ENCODE measurements at regions not wholly inside any gene's neighbourhood (a gene's known extent, or its start where the extent isn't known, plus 50 kb on each side); places are given as distances from the start of the nearest gene placed in this dataset.
"Not testable (repeated sequence)": the region's sequence is repeated elsewhere in the genome, so short reads cannot be mapped to it uniquely, and the experiment has no call there.

GRCh38 chr9:90702441-90702955 lies 59.9 kb upstream of the DIRAS2 start:
- Histone ChIP-seq H3K36me3 (ENCODE audit: control insufficient read depth, low read length) (no peaks in the 10 kb centered on the region), H3K27ac (ENCODE audit: low read depth, low read length) (no peak overlapping the region), H3K4me1 (ENCODE audit: control insufficient read depth, low read length) (no peaks in the 10 kb centered on the region), H3F3A (ENCODE audit: control insufficient read depth, insufficient read depth) (no peaks in the 10 kb centered on the region), H3K27me3 (ENCODE audit: control insufficient read depth, low read length) (peaks cover 10% of the 10 kb centered on the region), H3K9me3 (ENCODE audit: control insufficient read depth, insufficient read depth, low read length) (no peaks in the 10 kb centered on the region), H3K4me2 (ENCODE audit: low read length) (no peak overlapping the region), H3K4me3 (ENCODE audit: low read length) (no peak overlapping the region), H4K20me1 (ENCODE audit: control insufficient read depth, insufficient read depth, low read depth, low read length) (no peaks in the 10 kb centered on the region), H3K79me2 (ENCODE audit: control insufficient read depth, low read length) (no peaks in the 10 kb centered on the region), H3K9me2 (replicated peaks; ENCODE audit: control insufficient read depth, low read length) (no peaks in the 10 kb centered on the region)
- TF ChIP-seq EZH2phosphoT487 (IDR thresholded peaks at IDR 0.05; ENCODE audit: borderline replicate concordance, low read length) (no peak), CTCF (IDR thresholded peaks at IDR 0.05; ENCODE audit: low read depth, low read length, poor library complexity, severe bottlenecking) (no peak)

DNA sequence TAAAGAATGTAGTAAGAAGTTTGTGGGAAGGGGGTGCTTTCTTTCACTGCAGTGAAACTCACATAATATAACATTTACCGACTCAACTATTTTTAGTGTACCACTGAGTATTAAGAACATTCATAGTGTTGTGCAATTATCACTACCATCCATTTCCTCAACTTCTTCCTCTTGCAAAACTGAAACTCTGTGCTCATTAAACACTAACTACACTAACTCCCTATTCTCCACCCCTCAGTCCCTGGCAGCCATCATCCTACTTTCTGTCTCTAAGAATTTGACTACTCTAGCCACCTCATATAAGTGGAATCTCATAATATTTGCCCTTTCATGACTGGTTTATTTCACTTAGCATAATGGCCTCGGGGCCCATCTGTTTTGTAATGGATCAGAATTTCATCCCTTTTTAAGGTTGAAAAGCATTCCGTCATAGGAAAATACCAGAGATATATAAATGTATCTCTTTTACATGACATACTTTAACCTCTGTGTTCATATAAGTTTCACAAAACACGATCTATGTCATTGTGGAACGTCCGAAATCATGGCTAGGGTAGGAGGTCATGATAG lies 56.3 kb upstream of the DIRAS2 start:
- Histone ChIP-seq H3K4me2 (ENCODE audit: low read length) (no peak overlapping the region), H3K36me3 (ENCODE audit: control insufficient read depth, low read length) (no peaks in the 10 kb centered on the region), H3K27ac (ENCODE audit: low read depth, low read length) (no peak overlapping the region), H3F3A (ENCODE audit: control insufficient read depth, insufficient read depth) (no peaks in the 10 kb centered on the region), H3K4me1 (ENCODE audit: control insufficient read depth, low read length) (no peaks in the 10 kb centered on the region), H3K9me2 (replicated peaks; ENCODE audit: control insufficient read depth, low read length) (no peaks in the 10 kb centered on the region), H3K9me3 (ENCODE audit: control insufficient read depth, insufficient read depth, low read length) (no peaks in the 10 kb centered on the region), H3K4me3 (ENCODE audit: low read length) (no peak overlapping the region), H3K27me3 (ENCODE audit: control insufficient read depth, low read length) (peaks cover 10% of the 10 kb centered on the region), H3K79me2 (ENCODE audit: control insufficient read depth, low read length) (no peaks in the 10 kb centered on the region), H4K20me1 (ENCODE audit: control insufficient read depth, insufficient read depth, low read depth, low read length) (no peaks in the 10 kb centered on the region)
- TF ChIP-seq CTCF (IDR thresholded peaks at IDR 0.05; ENCODE audit: low read depth, low read length, poor library complexity, severe bottlenecking) (no peak), EZH2phosphoT487 (IDR thresholded peaks at IDR 0.05; ENCODE audit: borderline replicate concordance, low read length) (no peak)

- no peak overlapping the region for H3K4me2 ChIP-seq (ENCODE audit: low read length)
Measured at GRCh38 chr9:90697808-90698207, 55.2 kb upstream of the DIRAS2 start.

GRCh38 chr9:90694187-90694586 lies 51.6 kb upstream of the DIRAS2 start:
- H3K4me2 ChIP-seq (ENCODE audit: low read length); H3K27me3 ChIP-seq (ENCODE audit: control insufficient read depth, low read length); H3K9me3 ChIP-seq (ENCODE audit: control insufficient read depth, insufficient read depth, low read length); H3K27ac ChIP-seq (ENCODE audit: low read depth, low read length); H3K4me1 ChIP-seq (ENCODE audit: control insufficient read depth, low read length); H3K9me2 ChIP-seq (replicated peaks; ENCODE audit: control insufficient read depth, low read length); H3F3A ChIP-seq (ENCODE audit: control insufficient read depth, insufficient read depth); H3K79me2 ChIP-seq (ENCODE audit: control insufficient read depth, low read length); H3K4me3 ChIP-seq (ENCODE audit: low read length); H3K36me3 ChIP-seq (ENCODE audit: control insufficient read depth, low read length); H4K20me1 ChIP-seq (ENCODE audit: control insufficient read depth, insufficient read depth, low read depth, low read length): not testable (repeated sequence)

More at GRCh38 chr9:90697808-90698207, 55.2 kb upstream of the DIRAS2 start:
- Histone ChIP-seq H3K27me3 (ENCODE audit: control insufficient read depth, low read length) (peaks cover 8% of the 10 kb centered on the region), H3K9me3 (ENCODE audit: control insufficient read depth, insufficient read depth, low read length) (no peaks in the 10 kb centered on the region), H3K4me3 (ENCODE audit: low read length) (no peak overlapping the region), H3K79me2 (ENCODE audit: control insufficient read depth, low read length) (no peaks in the 10 kb centered on the region), H3K36me3 (ENCODE audit: control insufficient read depth, low read length) (no peaks in the 10 kb centered on the region), H4K20me1 (ENCODE audit: control insufficient read depth, insufficient read depth, low read depth, low read length) (no peaks in the 10 kb centered on the region), H3K4me1 (ENCODE audit: control insufficient read depth, low read length) (no peaks in the 10 kb centered on the region), H3K9me2 (replicated peaks; ENCODE audit: control insufficient read depth, low read length) (no peaks in the 10 kb centered on the region), H3F3A (ENCODE audit: control insufficient read depth, insufficient read depth) (no peaks in the 10 kb centered on the region), H3K27ac (ENCODE audit: low read depth, low read length) (no peak overlapping the region)
- no peak for TF ChIP-seq CTCF (IDR thresholded peaks at IDR 0.05; ENCODE audit: low read depth, low read length, poor library complexity, severe bottlenecking)
- TF ChIP-seq EZH2phosphoT487 (IDR thresholded peaks at IDR 0.05; ENCODE audit: borderline replicate concordance, low read length): no peak

Data from DOHH2 (cell line).